ENCODE measurements at regions not wholly inside any gene's neighbourhood (a gene's known extent, or its start where the extent isn't known, plus 50 kb on each side); places are given as distances from the start of the nearest gene placed in this dataset.

- H3K79me2 ChIP-seq (ENCODE audit: control insufficient read depth in 1 of 2, insufficient read depth in 2 of 2, low read length in 2 of 2) = no peaks in the 10 kb centered on the region
- H2AFZ ChIP-seq (ENCODE audit: low read length) = no peak overlapping the region
- no peak overlapping the region for H2AK5ac ChIP-seq (ENCODE audit: low read depth, low read length)
- H2BK12ac ChIP-seq (ENCODE audit: low read depth, low read length) = no peak overlapping the region
- no peaks in the 10 kb centered on the region for H3K4me1 ChIP-seq (replicated peaks in 1 of 4; ENCODE audit: control insufficient read depth in 3 of 4, insufficient read depth in 4 of 4, low read length in 3 of 4)
- no peaks in the 10 kb centered on the region for H3K23me2 ChIP-seq (ENCODE audit: low read depth, low read length)
- no peak overlapping the region for H3K27ac ChIP-seq (ENCODE audit: low read depth, low read length)
- H3K56ac ChIP-seq (replicated peaks; ENCODE audit: insufficient read length, low read depth, low read length) = no peak overlapping the region
- no peak overlapping the region for H2BK20ac ChIP-seq (ENCODE audit: low read length)
- no peak for FAIRE-seq
- H3K27me3 ChIP-seq (replicated peaks in 1 of 4; ENCODE audit: control insufficient read depth in 3 of 4, extremely low read depth in 1 of 4, insufficient read depth in 3 of 4, low read length in 3 of 4) = no peaks in the 10 kb centered on the region
- H3K4me2 ChIP-seq (ENCODE audit: insufficient read depth in 1 of 2, low read depth in 2 of 2, low read length in 2 of 2) = no peak overlapping the region
- no peak overlapping the region for H3K18ac ChIP-seq (ENCODE audit: extremely low read depth, low read length)
- H3K4ac ChIP-seq (replicated peaks; ENCODE audit: insufficient read length, low read depth, low read length) = no peak overlapping the region
- no peak overlapping the region for H2BK5ac ChIP-seq (ENCODE audit: low read depth, low read length)
- no peak overlapping the region for H3K9ac ChIP-seq (replicated peaks in 1 of 4; ENCODE audit: extremely low read depth in 1 of 4, low read depth in 3 of 4, low read length in 3 of 4)
- no peaks in the 10 kb centered on the region for H3K9me3 ChIP-seq (ENCODE audit: insufficient read depth in 2 of 2, low read depth in 1 of 2, low read length in 1 of 2)
- H3K36me3 ChIP-seq (ENCODE audit: control insufficient read depth in 2 of 4, insufficient read depth in 4 of 4, low read length in 3 of 4) = no peaks in the 10 kb centered on the region
- H4K91ac ChIP-seq (replicated peaks; ENCODE audit: insufficient read length, low read length) = no peak overlapping the region
- CTCF ChIA-PET (ENCODE audit: partially characterized antibody) = no interaction called here
- no peaks in the 10 kb centered on the region for H3K79me1 ChIP-seq (ENCODE audit: low read depth, low read length)
- H3K23ac ChIP-seq (ENCODE audit: insufficient read length) = no peak overlapping the region
- WGBS, 2 experiments (ENCODE audit: extremely low coverage in 1 of 2, insufficient coverage in 1 of 2, insufficient read length in 1 of 2, insufficient replicate concordance in 2 of 2, low coverage in 1 of 2, low lambda C conversion rate in 2 of 2, missing lambda C conversion rate in 1 of 2) = 86% methylated on average over 4 of the region's 4 CpGs; no CpG with 5 or more reads in 1 of the 2 experiments
- H3K4me3 ChIP-seq (ENCODE audit: extremely low read depth in 1 of 4, insufficient read depth in 2 of 4, low read depth in 3 of 4, low read length in 4 of 4) = no peak overlapping the region
- DNase-seq (ENCODE audit: low read depth in 1 of 2, low spot score in 2 of 2) = no peak
- no peak for TF ChIP-seq TAF1 (IDR thresholded peaks at IDR 0.05; ENCODE audit: low read depth, low read length)
- no peak for TF ChIP-seq RAD21 (IDR thresholded peaks at IDR 0.05 in 1 of 2, conservative IDR thresholded peaks at IDR 0.05 in 1 of 2; ENCODE audit: low read depth in 2 of 2, low read length in 2 of 2)
- no peak for TF ChIP-seq KDM5A (IDR thresholded peaks at IDR 0.05; ENCODE audit: low read length)
- TF ChIP-seq RFX5 (IDR thresholded peaks at IDR 0.05; ENCODE audit: borderline replicate concordance, low read depth, low read length) = no peak
- no peak for TF ChIP-seq EGR1 (IDR thresholded peaks at IDR 0.05; ENCODE audit: borderline replicate concordance, low read depth, low read length)
- TF ChIP-seq SP4 (IDR thresholded peaks at IDR 0.05; ENCODE audit: low read length) = no peak
- TF ChIP-seq SIRT6 (IDR thresholded peaks at IDR 0.05; ENCODE audit: low read length) = no peak
- no peak overlapping the region for H2BK120ac ChIP-seq (replicated peaks; ENCODE audit: low read depth, low read length)
- no peak overlapping the region for H2BK15ac ChIP-seq (ENCODE audit: low read length)
- no peak overlapping the region for H4K8ac ChIP-seq (ENCODE audit: extremely low read depth, insufficient read depth, low read length)
- H4K5ac ChIP-seq (ENCODE audit: insufficient read length, low read depth, low read length) = no peak overlapping the region
- H3K14ac ChIP-seq (ENCODE audit: insufficient read length) = no peak overlapping the region
- POLR2A ChIA-PET (ENCODE audit: partially characterized antibody) = no interaction called here
- no peaks in the 10 kb centered on the region for H4K20me1 ChIP-seq (replicated peaks in 1 of 2; ENCODE audit: control insufficient read depth in 1 of 2, insufficient read depth in 2 of 2, low read length in 2 of 2)
Observed at GRCh38 chr5:62100201-62100600, 205.8 kb upstream of the KIF2A start.
